SU-DHL-6 (cell line): ENCODE measurements at regions not wholly inside any gene's neighbourhood (a gene's known extent, or its start where the extent isn't known, plus 50 kb on each side); places are given as distances from the start of the nearest gene placed in this dataset.

Experiments
- H2AFZ ChIP-seq: fragments of 200-600 bp; sonication (generic); 2 replicates; pipeline ENCODE4 v1.6.1; 2014; ENCODE audit warnings: low read depth, mild to moderate bottlenecking, moderate library complexity, mixed read lengths, antibody characterized with exemption, low read length; ENCODE audit not compliant: severe bottlenecking
- H3F3A ChIP-seq: fragments of 200-600 bp; shearing (Covaris generic); 2 replicates; pipeline ENCODE4 v1.6.0; 2016; ENCODE audit warnings: antibody characterized with exemption, mild to moderate bottlenecking; ENCODE audit not compliant: insufficient read depth
- H3K27ac ChIP-seq: fragments of 200-600 bp; sonication (generic); 2 replicates; pipeline ENCODE4 v1.5.1; 2016; ENCODE audit warnings: low read depth, mild to moderate bottlenecking, low read length, moderate library complexity, mixed read lengths
- H3K27me3 ChIP-seq: fragments of 200-600 bp; sonication (generic), shearing (Covaris generic); 2 replicates; pipeline ENCODE4 v1.6.0; 2014; ENCODE audit warnings: mild to moderate bottlenecking, low read length
- H3K36me3 ChIP-seq: fragments of 200-600 bp; sonication (generic); 2 replicates; pipeline ENCODE4 v1.6.1; 2014; ENCODE audit warnings: mild to moderate bottlenecking, low read length, mixed read lengths
- H3K4me2 ChIP-seq: fragments of 300-600, 200-600 bp; shearing (Covaris generic), sonication (generic); 2 replicates; pipeline ENCODE4 v1.6.0; 2014; ENCODE audit warnings: low read length, low read depth, mild to moderate bottlenecking; ENCODE audit not compliant: poor library complexity, severe bottlenecking
- H3K4me3 ChIP-seq: fragments of 200-600 bp; sonication (generic); 2 replicates; pipeline ENCODE4 v1.5.1; 2014; ENCODE audit warnings: antibody characterized with exemption, low read length, mild to moderate bottlenecking, mixed read lengths; ENCODE audit not compliant: insufficient read depth, poor library complexity, severe bottlenecking
- H3K79me2 ChIP-seq: fragments of 200-600 bp; sonication (generic); 2 replicates; pipeline ENCODE4 v1.6.1; 2014; ENCODE audit warnings: mild to moderate bottlenecking, low read length, moderate library complexity; ENCODE audit not compliant: insufficient read depth
- H3K9ac ChIP-seq: fragments of 200-600 bp; sonication (generic); 2 replicates; pipeline ENCODE4 v1.7.0; 2014; ENCODE audit warnings: mild to moderate bottlenecking, low read length
- H3K9me2 ChIP-seq: fragments of 200-600 bp; sonication (generic); replicated peaks from 2 replicates; pipeline ENCODE4 v1.6.1; 2014; ENCODE audit warnings: low read length; ENCODE audit not compliant: insufficient read depth
- H3K9me3 ChIP-seq: fragments of 200-600 bp; sonication (generic); 2 replicates; pipeline ENCODE4 v1.6.1; 2014; ENCODE audit warnings: low read length, mixed read lengths; ENCODE audit not compliant: insufficient read depth
- H4K20me1 ChIP-seq: fragments of 200-600 bp; sonication (generic); 2 replicates; pipeline ENCODE4 v1.6.1; 2014; ENCODE audit warnings: low read depth, mild to moderate bottlenecking, antibody characterized with exemption, low read length, moderate library complexity, mixed read lengths
- CTCF ChIP-seq: fragments of 200-600 bp; sonication (generic); IDR thresholded peaks from one replicate; pipeline ENCODE4 v1.5.1; 2017; ENCODE audit warnings: antibody characterized with exemption, mild to moderate bottlenecking, low read length, moderate library complexity; ENCODE audit not compliant: insufficient read depth, poor library complexity, severe bottlenecking
- EZH2phosphoT487 ChIP-seq: fragments of 200-600 bp; sonication (generic), shearing (Covaris generic); conservative IDR thresholded peaks from 2 replicates; pipeline ENCODE4 v1.6.1; 2018; ENCODE audit warnings: mild to moderate bottlenecking, antibody characterized with exemption, low read length, moderate library complexity, mixed read lengths

GRCh38 chr16:54808890-54809289 lies 121.8 kb upstream of the IRX5 start:
- H3F3A ChIP-seq: no peaks in the 10 kb centered on the region
- no peaks in the 10 kb centered on the region for H3K9me2 ChIP-seq
- H3K27ac ChIP-seq: no peak overlapping the region
- no peak overlapping the region for H3K4me3 ChIP-seq
- H2AFZ ChIP-seq: no peak overlapping the region
- no peaks in the 10 kb centered on the region for H4K20me1 ChIP-seq
- H3K27me3 ChIP-seq: no peaks in the 10 kb centered on the region
- H3K4me2 ChIP-seq: no peak overlapping the region
- no peaks in the 10 kb centered on the region for H3K79me2 ChIP-seq
- no peak for TF ChIP-seq EZH2phosphoT487
- no peak for TF ChIP-seq CTCF
- H3K9ac ChIP-seq: no peak overlapping the region
- H3K9me3 ChIP-seq: no peaks in the 10 kb centered on the region
- no peaks in the 10 kb centered on the region for H3K36me3 ChIP-seq

GRCh38 chr16:54806881-54807360 lies 123.7 kb upstream of the IRX5 start:
- H3K36me3 ChIP-seq: no peaks in the 10 kb centered on the region

GRCh38 chr16:54806378-54806777 lies 124.3 kb upstream of the IRX5 start:
- Histone ChIP-seq H3K79me2 (no peaks in the 10 kb centered on the region), H3K36me3 (no peaks in the 10 kb centered on the region), H3K27ac (no peak overlapping the region), H3K4me2 (no peak overlapping the region), H2AFZ (no peak overlapping the region), H3K9ac (no peak overlapping the region), H3K9me3 (no peaks in the 10 kb centered on the region), H3K27me3 (no peaks in the 10 kb centered on the region), H3F3A (no peaks in the 10 kb centered on the region), H4K20me1 (no peaks in the 10 kb centered on the region), H3K4me3 (no peak overlapping the region), H3K9me2 (no peaks in the 10 kb centered on the region)
- TF ChIP-seq CTCF: no peak
- no peak for TF ChIP-seq EZH2phosphoT487

More at GRCh38 chr16:54806881-54807360, 123.7 kb upstream of the IRX5 start:
- Histone ChIP-seq H3K9me3 (no peaks in the 10 kb centered on the region), H3F3A (no peaks in the 10 kb centered on the region), H3K79me2 (no peaks in the 10 kb centered on the region), H4K20me1 (no peaks in the 10 kb centered on the region), H3K27me3 (no peaks in the 10 kb centered on the region), H3K4me2 (no peak overlapping the region), H3K4me3 (no peak overlapping the region), H3K9ac (no peak overlapping the region), H2AFZ (no peak overlapping the region), H3K9me2 (no peaks in the 10 kb centered on the region), H3K27ac (no peak overlapping the region)
- TF ChIP-seq EZH2phosphoT487: no peak
- no peak for TF ChIP-seq CTCF
